Thyroid gland (tissue), 4 donors: ENCODE measurements at regions not wholly inside any gene's neighbourhood (a gene's known extent, or its start where the extent isn't known, plus 50 kb on each side); places are given as distances from the start of the nearest gene placed in this dataset.
"Not testable (repeated sequence)": the region's sequence is repeated elsewhere in the genome, so short reads cannot be mapped to it uniquely, and the experiment has no call there.

Experiments used
- DNase-seq, 2 donors: peaks; one replicate each; pipeline ENCODE4 v3.0.0-alpha.2; 2019
- H3K27ac ChIP-seq, 3 donors: fragments of 200-600 bp; sonication (generic); 1 replicate in 2 of 3; 2 replicates in 1 of 3; pipeline ENCODE4 v1.5.1; 2016 to 2019; ENCODE audit warnings: mild to moderate bottlenecking in 1 of 3, moderate library complexity in 1 of 3
- H3K27me3 ChIP-seq: fragments of 200-600 bp; sonication (generic); one replicate; pipeline ENCODE4 v1.5.1; 2019
- H3K36me3 ChIP-seq, 2 donors: fragments of 200-600 bp; sonication (generic); one replicate each; pipeline ENCODE4 v1.5.1; 2016 to 2019
- H3K4me1 ChIP-seq, 2 donors: fragments of 200-600 bp; sonication (generic); one replicate each; pipeline ENCODE4 v1.5.1; 2017 to 2019
- H3K4me3 ChIP-seq, 3 donors: fragments of 200-600 bp; sonication (generic); replicated peaks in 1 of 3; 1 replicate in 2 of 3; 2 replicates in 1 of 3; pipeline ENCODE4 v1.5.1; 2016; ENCODE audit warnings: mild to moderate bottlenecking in 1 of 3
- H3K9me3 ChIP-seq: fragments of 200-600 bp; sonication (generic); one replicate; pipeline ENCODE4 v1.5.1; 2017
- POLR2A ChIP-seq, 2 donors: fragments of 450-650 bp; IDR thresholded peaks; one replicate each; pipeline ENCODE4 v1.6.1; 2017; ENCODE audit warnings: antibody characterized with exemption in 2 of 2, mild to moderate bottlenecking in 2 of 2, moderate library complexity in 1 of 2
- WGBS, 2 donors: methylation state at CpG; one replicate each; pipeline ENCODE4 v1.1.5; 2017; 5-methylcytosine and 5-hydroxymethylcytosine counted together
- intact Hi-C: fragments of 100-400 bp; cut with DNase I; formaldehyde crosslinking; loops from one replicate; pipeline ENCODE4 v1.15.1; 2023
- TF ChIP-seq, protein P1 (sequence below), 6 experiments: fragments of 200-600 bp in 3 of 6; fragments of 450-650 bp in 3 of 6; sonication (generic) in 3 of 6; IDR thresholded peaks; one replicate each; pipeline ENCODE4 v1.5.1; 2016 to 2019; ENCODE audit warnings: antibody characterized with exemption in 6 of 6, mild to moderate bottlenecking in 2 of 6, inconsistent platforms in 1 of 6, moderate library complexity in 1 of 6

GRCh38 chr13:76596216-76596615, 290.0 kb downstream of the KCTD12 start:
- no peak overlapping the region for H3K4me3 ChIP-seq
- H3K9me3 ChIP-seq = no peaks in the 10 kb centered on the region
- DNase-seq = no peak
- intact Hi-C loops = no loop called here
- no peaks in the 10 kb centered on the region for H3K27me3 ChIP-seq
- H3K36me3 ChIP-seq = no peaks in the 10 kb centered on the region
- 92 to 94% methylated on average over 1 of the region's 1 CpG for WGBS, 2 donors
- TF ChIP-seq, protein P1, sequence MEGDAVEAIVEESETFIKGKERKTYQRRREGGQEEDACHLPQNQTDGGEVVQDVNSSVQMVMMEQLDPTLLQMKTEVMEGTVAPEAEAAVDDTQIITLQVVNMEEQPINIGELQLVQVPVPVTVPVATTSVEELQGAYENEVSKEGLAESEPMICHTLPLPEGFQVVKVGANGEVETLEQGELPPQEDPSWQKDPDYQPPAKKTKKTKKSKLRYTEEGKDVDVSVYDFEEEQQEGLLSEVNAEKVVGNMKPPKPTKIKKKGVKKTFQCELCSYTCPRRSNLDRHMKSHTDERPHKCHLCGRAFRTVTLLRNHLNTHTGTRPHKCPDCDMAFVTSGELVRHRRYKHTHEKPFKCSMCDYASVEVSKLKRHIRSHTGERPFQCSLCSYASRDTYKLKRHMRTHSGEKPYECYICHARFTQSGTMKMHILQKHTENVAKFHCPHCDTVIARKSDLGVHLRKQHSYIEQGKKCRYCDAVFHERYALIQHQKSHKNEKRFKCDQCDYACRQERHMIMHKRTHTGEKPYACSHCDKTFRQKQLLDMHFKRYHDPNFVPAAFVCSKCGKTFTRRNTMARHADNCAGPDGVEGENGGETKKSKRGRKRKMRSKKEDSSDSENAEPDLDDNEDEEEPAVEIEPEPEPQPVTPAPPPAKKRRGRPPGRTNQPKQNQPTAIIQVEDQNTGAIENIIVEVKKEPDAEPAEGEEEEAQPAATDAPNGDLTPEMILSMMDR (IDR thresholded peaks at IDR 0.05) = no peak
- no peak for TF ChIP-seq POLR2A (IDR thresholded peaks at IDR 0.05)
- no peaks in the 10 kb centered on the region for H3K4me1 ChIP-seq
- no peak overlapping the region for H3K27ac ChIP-seq

DNA sequence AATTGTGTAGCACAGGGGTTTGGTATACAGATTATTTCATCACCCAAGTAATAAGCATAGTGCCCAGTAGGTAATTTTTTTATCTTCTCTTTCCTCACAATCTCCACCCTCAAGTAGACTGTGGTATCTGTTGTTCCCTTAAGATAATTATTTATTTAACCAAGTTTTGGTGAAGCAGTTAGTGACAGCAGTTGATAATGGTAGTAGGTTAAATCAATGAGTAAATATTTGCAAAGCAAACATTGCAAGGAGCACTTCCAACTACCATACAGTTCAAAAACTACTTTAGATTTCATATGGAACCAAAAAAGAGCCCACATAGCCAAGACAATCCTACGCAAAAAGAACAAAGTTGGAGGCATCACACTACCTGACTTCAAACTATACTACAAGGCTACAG, 291.8 kb downstream of the KCTD12 start:
- H3K27ac ChIP-seq = no peak overlapping the region
- WGBS, 2 donors = 94 to 100% methylated on average over 1 of the region's 1 CpG
- no peak for TF ChIP-seq POLR2A (IDR thresholded peaks at IDR 0.05)
- TF ChIP-seq, protein P1 (IDR thresholded peaks at IDR 0.05) = no peak
- no peak for DNase-seq
- no peaks in the 10 kb centered on the region for H3K27me3 ChIP-seq
- H3K4me3 ChIP-seq = no peak overlapping the region
- no peaks in the 10 kb centered on the region for H3K9me3 ChIP-seq
- H3K4me1 ChIP-seq = no peaks in the 10 kb centered on the region
- intact Hi-C loops = no loop called here
- H3K36me3 ChIP-seq = no peaks in the 10 kb centered on the region

DNA sequence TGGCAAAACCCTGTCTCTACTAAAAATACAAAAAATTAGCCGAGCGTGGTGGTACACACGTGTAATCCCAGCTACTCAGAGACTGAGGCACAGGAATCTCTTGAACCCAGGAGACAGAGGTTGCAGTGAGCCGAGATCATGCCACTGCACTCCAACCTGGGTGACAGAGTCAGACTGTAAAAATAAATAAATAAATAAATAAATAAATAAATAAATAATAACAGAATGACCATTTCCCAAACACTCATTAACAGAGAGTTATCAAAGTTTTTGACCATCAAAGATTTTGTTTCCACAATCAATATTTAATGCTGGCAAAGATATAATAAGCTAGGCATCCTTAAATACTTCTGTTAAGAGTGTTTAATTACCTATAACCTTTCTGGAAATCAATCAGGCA, 299.4 kb downstream of the KCTD12 start:
- DNase-seq = no peak
- H3K9me3 ChIP-seq = no peaks in the 10 kb centered on the region
- intact Hi-C loops = no loop called here
- no peaks in the 10 kb centered on the region for H3K27me3 ChIP-seq
- H3K4me1 ChIP-seq = no peaks in the 10 kb centered on the region
- H3K36me3 ChIP-seq = no peaks in the 10 kb centered on the region
- 89% methylated on average over 4 of the region's 4 CpGs for WGBS, 2 donors
- TF ChIP-seq, protein P1 (IDR thresholded peaks at IDR 0.05) = no peak
- TF ChIP-seq POLR2A (IDR thresholded peaks at IDR 0.05) = no peak
- H3K4me3 ChIP-seq = no peak overlapping the region
- H3K27ac ChIP-seq = no peak overlapping the region

DNA sequence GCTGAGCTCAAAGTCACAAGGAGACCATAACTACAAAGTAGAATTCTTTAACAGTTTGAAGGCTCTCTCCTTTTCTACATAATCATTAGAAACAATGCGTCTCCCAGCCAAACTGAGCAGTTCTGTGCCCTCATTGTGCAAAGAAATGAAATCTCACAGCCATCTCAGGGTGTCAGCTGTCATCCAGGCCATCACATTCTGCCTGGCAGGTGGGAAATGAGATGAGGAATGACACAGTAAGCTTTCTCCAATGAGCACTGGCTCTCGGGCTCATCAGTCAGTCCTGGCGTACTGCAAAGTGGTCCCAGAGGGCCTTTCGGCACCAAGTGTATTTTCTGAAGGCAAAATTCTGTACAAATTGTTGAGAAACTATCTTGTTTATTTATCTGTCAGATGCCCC, 306.5 kb downstream of the KCTD12 start:
- H3K27ac ChIP-seq = no peak overlapping the region
- WGBS, 2 donors = 89 to 92% methylated on average over 4 of the region's 4 CpGs
- H3K27me3 ChIP-seq = no peaks in the 10 kb centered on the region
- no peak for DNase-seq
- TF ChIP-seq, protein P1 (IDR thresholded peaks at IDR 0.05) = no peak
- no peaks in the 10 kb centered on the region for H3K36me3 ChIP-seq
- intact Hi-C loops = no loop called here
- H3K9me3 ChIP-seq = no peaks in the 10 kb centered on the region
- no peaks in the 10 kb centered on the region for H3K4me1 ChIP-seq
- no peak overlapping the region for H3K4me3 ChIP-seq

DNA sequence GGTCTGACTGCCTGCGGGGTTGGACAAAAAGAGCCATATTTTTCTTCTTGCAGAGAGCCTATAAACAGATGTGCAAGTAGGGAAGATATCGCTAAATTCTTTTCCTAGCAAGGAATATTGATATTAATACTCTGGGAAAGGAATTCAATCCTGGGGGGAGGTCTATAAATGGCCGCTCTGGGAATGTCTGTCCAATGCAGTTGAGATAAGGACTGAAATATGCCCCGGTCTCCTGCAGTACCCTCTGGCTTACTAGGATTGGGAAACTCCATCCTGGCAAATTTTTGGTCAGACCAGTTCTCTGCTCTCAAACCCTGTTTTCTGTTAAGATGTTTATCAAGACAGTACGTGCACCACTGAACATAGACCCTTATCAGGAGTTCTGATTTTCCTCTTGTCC, 310.6 kb downstream of the KCTD12 start:
- intact Hi-C loops, H3K4me1 ChIP-seq, H3K4me3 ChIP-seq, H3K9me3 ChIP-seq, DNase-seq, H3K27ac ChIP-seq, H3K36me3 ChIP-seq, H3K27me3 ChIP-seq: not testable (repeated sequence)
- WGBS, 2 donors = 86 to 90% methylated on average over 5 of the region's 5 CpGs

DNA sequence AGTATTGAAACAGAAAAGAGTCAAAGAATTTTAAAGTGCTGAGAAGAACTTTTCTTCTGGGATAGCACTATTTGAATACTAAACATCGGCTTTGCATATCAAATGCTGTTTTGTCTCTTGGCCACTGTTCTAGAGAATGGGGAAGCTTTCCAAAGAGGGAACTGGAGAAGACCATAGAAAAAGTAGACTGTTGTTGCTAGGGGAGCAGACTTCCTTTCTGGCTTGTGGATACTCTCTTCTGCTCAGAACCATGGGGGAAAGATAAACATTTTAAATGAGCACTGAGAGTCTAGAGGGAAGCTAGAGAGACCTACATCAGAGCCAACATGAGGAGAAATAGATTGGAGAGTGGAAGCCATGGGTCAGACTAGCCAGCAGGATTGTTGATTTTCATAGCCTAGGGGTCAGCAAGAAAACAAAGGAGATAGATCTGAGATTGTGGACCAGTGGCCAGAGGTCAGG, 315.7 kb downstream of the KCTD12 start:
- Histone ChIP-seq H3K9me3 (no peaks in the 10 kb centered on the region), H3K4me1 (no peaks in the 10 kb centered on the region), H3K36me3 (no peaks in the 10 kb centered on the region), H3K4me3 (no peak overlapping the region), H3K27me3 (no peaks in the 10 kb centered on the region), H3K27ac (no peak overlapping the region)
- TF ChIP-seq POLR2A (IDR thresholded peaks at IDR 0.05) = no peak
- TF ChIP-seq, protein P1 (IDR thresholded peaks at IDR 0.05) = no peak
- intact Hi-C loops = no loop called here
- no peak for DNase-seq
- 71 to 77% methylated on average over 1 of the region's 1 CpG for WGBS, 2 donors
